OCI-LY1 (cell line): ENCODE measurements at regions not wholly inside any gene's neighbourhood (a gene's known extent, or its start where the extent isn't known, plus 50 kb on each side); places are given as distances from the start of the nearest gene placed in this dataset.

ENCODE experiments used
- EZH2 ChIP-seq: fragments of 200-600 bp; sonication (generic), shearing (Covaris generic); IDR thresholded peaks from 2 replicates; pipeline ENCODE4 v1.8.0; 2017; ENCODE audit warnings: borderline replicate concordance, mixed run types, mild to moderate bottlenecking, antibody characterized with exemption, low read length, moderate library complexity, mixed read lengths
- TF ChIP-seq, protein P1 (sequence below): fragments of 200-600 bp; sonication (generic), shearing (Covaris generic); IDR thresholded peaks from 2 replicates; pipeline ENCODE4 v1.5.1; 2017; ENCODE audit warnings: mild to moderate bottlenecking, antibody characterized with exemption, low read length, moderate library complexity, mixed read lengths

- TF ChIP-seq, protein P1, sequence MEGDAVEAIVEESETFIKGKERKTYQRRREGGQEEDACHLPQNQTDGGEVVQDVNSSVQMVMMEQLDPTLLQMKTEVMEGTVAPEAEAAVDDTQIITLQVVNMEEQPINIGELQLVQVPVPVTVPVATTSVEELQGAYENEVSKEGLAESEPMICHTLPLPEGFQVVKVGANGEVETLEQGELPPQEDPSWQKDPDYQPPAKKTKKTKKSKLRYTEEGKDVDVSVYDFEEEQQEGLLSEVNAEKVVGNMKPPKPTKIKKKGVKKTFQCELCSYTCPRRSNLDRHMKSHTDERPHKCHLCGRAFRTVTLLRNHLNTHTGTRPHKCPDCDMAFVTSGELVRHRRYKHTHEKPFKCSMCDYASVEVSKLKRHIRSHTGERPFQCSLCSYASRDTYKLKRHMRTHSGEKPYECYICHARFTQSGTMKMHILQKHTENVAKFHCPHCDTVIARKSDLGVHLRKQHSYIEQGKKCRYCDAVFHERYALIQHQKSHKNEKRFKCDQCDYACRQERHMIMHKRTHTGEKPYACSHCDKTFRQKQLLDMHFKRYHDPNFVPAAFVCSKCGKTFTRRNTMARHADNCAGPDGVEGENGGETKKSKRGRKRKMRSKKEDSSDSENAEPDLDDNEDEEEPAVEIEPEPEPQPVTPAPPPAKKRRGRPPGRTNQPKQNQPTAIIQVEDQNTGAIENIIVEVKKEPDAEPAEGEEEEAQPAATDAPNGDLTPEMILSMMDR: no peak
- TF ChIP-seq EZH2: no peak
Observed at GRCh38 chr2:145992572-145992971, 1472.7 kb upstream of the ZEB2 start.
